NCI-H2107 (cell line): ENCODE measurements at regions not wholly inside any gene's neighbourhood (a gene's known extent, or its start where the extent isn't known, plus 50 kb on each side); places are given as distances from the start of the nearest gene placed in this dataset.

Experiments used
- DNase-seq: peaks from one replicate; lab custom pipeline; 2025; lab: John Stamatoyannopoulos, UW

GRCh38 chr6:168228676-168229367, 90.8 kb downstream of the DACT2 start:
- DNase-seq: no peak

GRCh38 chr6:168227840-168228239, 91.7 kb downstream of the DACT2 start:
- DNase-seq: no peak

- no peak for DNase-seq
Measured at GRCh38 chr6:168226902-168227318, 92.7 kb downstream of the DACT2 start.

GRCh38 chr6:168226061-168226752, 93.4 kb downstream of the DACT2 start:
- DNase-seq: no peak

GRCh38 chr6:168225471-168225911, 94.1 kb downstream of the DACT2 start:
- DNase-seq: no peak

GRCh38 chr6:168223755-168224154, 95.8 kb downstream of the DACT2 start:
- DNase-seq: no peak

GRCh38 chr6:168223150-168223549, 96.4 kb downstream of the DACT2 start:
- no peak for DNase-seq

- no peak for DNase-seq
Measured at GRCh38 chr6:168222115-168223043, 97.2 kb downstream of the DACT2 start.

- no peak for DNase-seq
Measured at GRCh38 chr6:168221497-168222079, 98.0 kb downstream of the DACT2 start.

- DNase-seq: no peak
Measured at GRCh38 chr6:168221000-168221399, 98.6 kb downstream of the DACT2 start.

- no peak for DNase-seq
Measured at GRCh38 chr6:168219804-168220203, 99.8 kb downstream of the DACT2 start.

- DNase-seq: no peak
Measured at GRCh38 chr6:168218785-168219566, 100.6 kb downstream of the DACT2 start.

GRCh38 chr6:168217880-168218537, 101.6 kb downstream of the DACT2 start:
- peak; percentile 79 for DNase-seq

GRCh38 chr6:168217216-168217879, 102.2 kb downstream of the DACT2 start:
- no peak for DNase-seq

GRCh38 chr6:168216751-168217191, 102.8 kb downstream of the DACT2 start:
- no peak for DNase-seq

GRCh38 chr6:168216117-168216516, 103.5 kb downstream of the DACT2 start:
- no peak for DNase-seq

GRCh38 chr6:168215121-168215808, 104.3 kb downstream of the DACT2 start:
- no peak for DNase-seq

- DNase-seq: no peak
Measured at GRCh38 chr6:168214586-168215104, 104.9 kb downstream of the DACT2 start.

GRCh38 chr6:168213121-168213524, 106.5 kb downstream of the DACT2 start:
- no peak for DNase-seq
